ENCODE measurements at regions not wholly inside any gene's neighbourhood (a gene's known extent, or its start where the extent isn't known, plus 50 kb on each side); places are given as distances from the start of the nearest gene placed in this dataset.
"Not testable (repeated sequence)": the region's sequence is repeated elsewhere in the genome, so short reads cannot be mapped to it uniquely, and the experiment has no call there.

DNA sequence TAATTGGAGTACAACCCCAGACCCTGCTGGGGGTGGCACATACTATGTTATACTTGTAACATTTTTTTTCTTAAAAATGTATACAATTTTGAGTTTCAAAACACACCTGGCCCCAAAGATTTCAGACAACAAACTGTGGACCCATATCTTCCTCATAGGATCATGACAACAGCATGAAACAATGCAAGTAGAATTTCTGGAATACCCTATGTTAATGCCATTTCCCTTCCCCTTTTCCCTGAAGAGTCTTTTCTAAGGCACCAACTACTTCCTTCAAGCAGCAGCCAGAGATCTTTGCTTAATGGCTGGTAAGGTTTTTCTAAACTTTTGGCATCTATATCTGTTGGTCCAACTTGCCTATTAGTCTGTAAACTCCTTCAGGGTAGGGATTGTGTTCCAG, 99.9 kb upstream of the SERBP1 start:
- DNase-seq = no peak

DNA sequence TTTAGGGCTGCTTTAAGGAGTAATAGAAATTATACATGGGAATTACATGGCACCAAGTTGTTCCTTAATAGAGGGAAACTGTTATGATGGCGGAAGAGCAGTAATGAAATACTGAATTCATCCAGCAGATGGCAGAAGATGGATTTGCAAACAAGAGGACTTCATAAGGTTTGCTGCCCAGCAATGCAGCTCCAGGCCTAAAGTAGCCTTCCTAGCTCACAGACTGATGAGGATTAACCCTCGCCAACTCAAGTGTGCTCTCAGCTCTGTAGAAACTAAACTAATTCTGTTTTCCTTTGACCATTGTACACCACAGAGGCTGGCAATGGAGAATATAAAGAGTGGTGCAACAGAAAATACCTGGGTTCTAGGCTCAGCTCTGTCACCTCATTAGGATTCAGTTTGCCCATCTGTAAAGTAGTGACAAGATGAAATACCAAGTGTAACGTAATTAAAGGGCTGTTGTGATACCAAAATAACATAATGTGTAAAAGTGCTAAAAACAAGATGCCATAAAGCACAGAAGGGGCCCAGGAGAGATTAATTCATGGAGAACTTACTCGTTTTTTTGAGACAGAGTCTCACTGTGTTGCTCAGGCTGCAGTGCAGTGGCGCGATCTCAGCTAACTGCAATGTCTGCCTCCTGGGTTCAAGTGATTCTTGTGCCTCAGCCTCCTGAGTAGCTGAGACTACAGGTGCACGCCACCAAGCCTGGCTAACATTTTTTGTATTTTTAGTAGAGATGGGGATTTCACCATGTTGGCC, 102.4 kb upstream of the SERBP1 start:
- peak; percentile 35 for DNase-seq

DNA sequence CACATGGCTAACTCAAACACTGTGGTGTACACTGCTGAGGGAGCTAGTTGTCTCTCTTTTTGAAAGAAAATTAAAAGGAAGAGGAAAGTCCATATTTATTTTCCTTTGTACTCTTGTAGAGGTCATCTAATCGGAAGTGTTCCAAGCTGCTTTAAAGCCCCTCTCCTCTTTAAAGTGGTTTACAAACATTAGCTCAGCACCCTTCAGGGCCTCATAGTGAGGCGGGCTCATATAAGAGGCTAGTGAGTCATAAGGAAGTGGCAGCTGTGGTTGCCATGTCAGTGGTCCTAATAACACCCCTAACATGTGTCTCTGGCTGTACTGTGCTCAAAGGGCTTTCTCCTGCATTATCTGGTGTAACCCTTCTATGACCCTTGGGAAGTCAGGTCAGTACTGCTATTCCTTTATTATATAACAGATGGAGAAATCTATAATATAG, 104.4 kb upstream of the SERBP1 start:
- DNase-seq = no peak

DNA sequence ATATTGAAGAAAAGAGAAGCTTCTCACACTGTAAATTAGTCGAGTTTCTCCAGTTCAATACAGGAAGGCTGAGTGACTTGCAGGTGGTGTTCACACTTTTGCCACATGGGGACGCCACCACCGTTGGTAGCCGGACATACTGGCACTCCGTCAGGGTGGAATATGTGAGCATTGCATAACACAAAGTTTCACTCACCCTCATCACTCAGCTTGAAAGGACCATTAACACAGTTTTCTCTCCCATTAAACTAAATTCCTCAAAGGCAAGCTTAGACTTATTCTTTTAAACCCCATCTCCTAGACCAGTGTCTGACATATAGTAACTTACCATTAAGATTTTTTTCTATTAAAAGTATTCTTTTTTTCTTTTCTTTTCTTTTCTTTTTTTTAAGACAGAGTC, 105.3 kb upstream of the SERBP1 start:
- no peak for DNase-seq

DNA sequence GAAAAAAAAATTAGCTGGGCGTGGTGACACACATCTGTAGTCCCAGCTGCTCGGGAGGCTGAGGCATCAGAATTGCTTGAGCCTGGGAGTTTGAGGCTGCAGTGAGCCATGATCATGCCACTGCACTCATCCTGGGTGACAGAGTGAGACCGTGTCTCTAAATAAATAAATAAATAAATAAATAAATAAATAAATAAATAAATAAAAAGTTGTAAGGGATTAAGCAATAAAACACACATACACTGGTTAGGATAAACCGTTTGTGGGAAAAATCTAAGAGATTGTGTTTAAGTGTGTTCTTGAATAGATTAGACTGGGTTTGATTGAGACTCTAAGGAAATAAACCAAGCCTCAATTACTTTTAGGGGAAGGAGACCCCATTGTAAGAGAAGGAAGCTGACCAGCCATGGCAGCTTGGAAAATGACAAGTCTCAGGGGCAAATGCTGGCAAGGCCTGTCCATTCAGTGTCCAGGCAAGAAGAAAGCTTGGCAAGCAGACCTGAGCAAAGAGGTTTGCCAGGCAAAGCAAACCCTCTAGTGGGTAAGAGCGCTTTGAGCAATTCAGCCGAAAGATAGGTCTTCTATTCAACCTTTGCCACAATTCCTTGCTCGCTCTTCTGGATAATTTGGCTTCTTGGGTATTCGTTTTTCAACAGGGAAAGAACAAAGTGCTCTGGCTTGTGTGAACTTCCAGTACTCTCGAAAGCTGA, 106.9 kb upstream of the SERBP1 start:
- DNase-seq = no peak

DNA sequence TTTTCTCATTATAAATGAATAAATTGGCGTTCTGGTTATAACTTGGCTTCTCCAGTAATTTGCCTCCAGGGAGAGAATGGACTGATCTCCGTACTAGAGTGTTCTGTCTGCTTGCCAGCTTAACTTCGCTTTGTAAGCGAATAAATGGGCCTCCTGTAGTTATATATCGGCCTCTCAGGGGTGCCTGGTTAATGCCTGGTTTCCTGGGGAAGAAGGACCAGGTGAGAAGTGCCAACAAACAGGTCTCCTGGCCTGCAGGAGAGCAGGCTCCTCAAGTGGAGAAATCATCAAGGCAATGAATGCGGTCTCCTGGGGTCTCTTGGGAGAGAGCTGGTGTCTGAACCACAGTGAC, 107.4 kb upstream of the SERBP1 start:
- DNase-seq = no peak

DNA sequence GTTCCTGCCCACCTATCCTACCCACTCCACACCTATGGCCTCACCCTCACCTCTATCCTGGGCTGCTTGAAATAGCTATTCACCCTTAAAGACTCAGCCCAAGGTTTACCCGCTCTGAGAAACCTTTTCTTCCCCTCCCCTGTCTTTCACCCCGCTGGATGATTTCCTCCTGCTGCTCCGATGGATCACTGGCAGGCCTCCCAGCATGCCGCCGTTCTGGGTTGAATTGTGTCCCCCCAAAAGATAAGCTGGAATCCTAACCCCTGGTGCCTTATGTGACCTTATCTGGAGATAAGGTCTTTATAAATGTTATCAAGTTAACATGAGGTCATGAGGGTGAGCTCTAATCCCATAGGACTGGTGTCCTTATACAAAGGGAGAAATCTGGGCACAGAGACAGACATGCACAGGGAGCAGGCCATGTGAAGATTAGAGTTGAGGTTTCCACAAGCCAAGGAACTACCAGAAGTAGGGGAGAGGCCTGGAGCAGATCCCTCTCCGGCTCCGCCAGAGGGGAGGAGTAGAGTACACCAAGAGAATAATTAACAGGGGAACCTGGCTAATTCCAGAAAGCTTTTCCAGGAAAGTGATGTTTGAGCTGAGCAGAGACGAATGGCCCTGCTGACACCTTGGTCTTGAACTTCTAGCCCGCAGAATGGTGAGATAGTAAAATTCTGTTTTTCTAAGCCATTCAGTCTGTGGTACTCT, 110.0 kb upstream of the SERBP1 start:
- DNase-seq = no peak

DNA sequence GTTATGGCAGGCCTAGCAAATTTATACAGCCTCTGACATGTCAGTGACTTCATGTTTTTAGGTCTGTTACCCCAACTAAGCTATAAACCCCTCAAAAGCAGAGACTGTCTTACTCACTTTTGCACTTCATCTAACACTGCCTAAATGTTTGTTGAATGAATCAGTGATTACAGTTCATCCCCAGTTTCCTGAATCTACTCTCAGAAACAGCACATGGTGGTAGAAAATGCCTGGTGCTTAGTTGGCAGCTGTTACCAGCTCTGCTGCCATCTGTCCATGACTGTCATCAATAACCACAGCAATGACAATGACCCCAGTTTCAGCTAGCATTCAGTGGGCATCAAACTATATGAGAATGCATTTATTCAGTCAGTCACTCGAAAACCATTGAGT, 110.5 kb upstream of the SERBP1 start:
- DNase-seq = no peak

DNA sequence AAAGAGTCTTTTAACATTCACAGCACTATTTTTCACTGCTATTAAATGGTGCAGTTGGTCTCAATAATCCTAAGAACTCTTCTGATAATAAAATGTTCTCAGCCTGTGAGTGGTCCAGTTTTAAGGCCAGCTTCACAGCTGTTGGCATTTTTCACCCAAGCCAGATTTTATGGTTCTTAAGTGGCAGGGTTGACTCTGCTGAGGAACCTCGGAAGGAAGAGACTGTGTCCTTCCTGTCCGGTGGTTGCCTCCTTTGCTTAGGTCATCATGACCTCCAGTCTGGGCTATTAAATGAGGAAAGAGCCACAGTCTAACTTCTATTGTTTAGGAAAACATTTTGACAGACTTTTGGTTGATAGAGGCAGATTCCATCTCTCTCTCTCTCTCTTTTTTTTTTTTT, 112.5 kb upstream of the SERBP1 start:
- DNase-seq = no peak

DNA sequence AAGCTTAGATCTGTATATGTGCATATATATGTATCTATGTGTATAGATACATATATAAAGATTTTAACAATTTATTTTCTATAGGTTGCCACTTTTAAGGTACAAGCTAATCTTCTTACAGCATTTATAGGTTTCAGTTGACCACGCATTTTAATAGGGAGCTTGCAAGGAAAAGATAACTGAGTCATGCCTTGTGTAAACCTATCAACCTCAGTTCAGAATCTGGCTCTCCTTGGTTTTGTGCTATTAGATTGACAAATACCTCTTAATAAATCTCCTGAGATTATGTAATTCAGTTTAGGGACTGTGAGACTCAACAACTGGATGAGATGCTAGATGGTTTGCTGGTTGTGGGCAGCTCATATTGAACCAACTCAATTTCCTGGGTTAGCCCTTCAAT, 114.7 kb upstream of the SERBP1 start:
- DNase-seq = no peak

DNA sequence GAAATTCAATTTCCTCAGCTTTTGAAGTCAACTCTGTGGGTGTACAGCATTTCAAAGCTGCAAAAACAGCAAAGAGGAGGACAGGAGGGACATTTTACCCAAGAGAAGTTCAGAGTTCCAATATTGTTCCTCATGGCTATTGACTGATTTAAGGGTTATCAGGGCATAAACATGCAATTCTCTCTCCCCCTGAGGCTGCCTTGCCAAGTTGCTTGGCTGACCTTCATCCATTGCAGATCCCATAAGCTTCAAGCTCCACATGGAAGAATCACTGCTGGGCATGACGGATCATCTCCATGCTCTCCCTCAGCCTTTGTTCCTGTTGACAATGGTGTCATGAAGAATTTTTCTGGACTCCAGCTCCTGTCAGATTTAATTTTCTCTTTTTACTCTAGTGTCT, 115.2 kb upstream of the SERBP1 start:
- DNase-seq = no peak

DNA sequence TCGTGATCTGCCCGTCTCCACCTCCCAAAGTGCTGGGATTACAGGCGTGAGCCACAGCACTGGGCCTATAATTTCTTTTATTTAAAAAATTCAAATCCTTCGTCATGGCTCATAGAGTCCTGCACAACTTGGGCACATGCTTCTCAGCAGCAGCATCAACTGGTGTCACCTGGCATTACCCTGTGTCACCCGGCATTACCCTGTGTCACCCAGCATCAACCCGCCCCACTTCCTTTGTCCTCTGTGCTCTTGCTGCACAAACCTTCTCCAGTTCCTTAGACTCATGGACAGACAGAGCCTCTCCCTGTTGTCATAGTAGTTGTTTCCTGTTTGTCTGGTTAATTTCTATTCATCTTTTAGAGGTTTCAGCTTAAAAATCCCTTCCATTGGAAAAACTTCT, 121.2 kb upstream of the SERBP1 start:
- DNase-seq = no peak

DNA sequence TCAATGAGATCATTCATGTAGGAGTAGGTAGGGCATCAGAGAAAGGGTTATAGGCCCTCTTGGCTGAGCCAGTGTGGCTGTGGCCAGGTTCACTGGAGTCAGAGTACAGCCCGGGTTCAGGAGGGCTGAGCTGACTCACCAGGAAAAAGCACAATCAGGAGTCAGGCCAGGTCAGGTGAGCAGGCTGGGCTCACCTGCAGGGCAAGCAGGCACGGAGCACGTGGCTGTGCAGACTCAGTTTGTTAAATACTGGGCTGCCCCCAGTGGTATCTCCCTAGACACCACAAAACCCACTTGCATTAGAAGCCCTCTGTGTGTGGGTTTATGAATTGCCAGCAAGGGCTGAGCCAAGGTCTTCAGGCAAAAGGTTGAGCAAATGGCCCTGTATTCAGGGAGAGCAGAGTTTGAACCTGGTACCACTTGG, 122.1 kb upstream of the SERBP1 start:
- DNase-seq = no peak

DNA sequence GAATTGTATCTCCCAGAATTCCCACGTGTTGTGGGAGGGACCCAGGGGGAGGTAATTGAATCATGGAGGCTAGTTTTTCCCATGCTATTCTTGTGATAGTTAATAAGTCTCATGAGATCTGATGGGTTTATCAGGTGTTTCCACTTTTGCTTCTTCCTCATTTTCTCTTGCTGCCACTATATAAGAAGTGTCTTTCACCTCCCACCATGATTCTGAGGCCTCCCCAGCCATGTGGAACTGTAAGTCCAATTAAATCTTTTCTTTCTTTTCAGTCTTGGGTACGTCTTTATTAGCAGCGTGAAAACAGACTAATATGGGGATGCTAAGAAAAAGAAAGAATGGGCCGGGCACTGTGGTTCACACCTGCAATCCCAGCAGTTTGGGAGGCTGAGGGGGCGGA, 124.0 kb upstream of the SERBP1 start:
- not testable (repeated sequence) for DNase-seq

DNA sequence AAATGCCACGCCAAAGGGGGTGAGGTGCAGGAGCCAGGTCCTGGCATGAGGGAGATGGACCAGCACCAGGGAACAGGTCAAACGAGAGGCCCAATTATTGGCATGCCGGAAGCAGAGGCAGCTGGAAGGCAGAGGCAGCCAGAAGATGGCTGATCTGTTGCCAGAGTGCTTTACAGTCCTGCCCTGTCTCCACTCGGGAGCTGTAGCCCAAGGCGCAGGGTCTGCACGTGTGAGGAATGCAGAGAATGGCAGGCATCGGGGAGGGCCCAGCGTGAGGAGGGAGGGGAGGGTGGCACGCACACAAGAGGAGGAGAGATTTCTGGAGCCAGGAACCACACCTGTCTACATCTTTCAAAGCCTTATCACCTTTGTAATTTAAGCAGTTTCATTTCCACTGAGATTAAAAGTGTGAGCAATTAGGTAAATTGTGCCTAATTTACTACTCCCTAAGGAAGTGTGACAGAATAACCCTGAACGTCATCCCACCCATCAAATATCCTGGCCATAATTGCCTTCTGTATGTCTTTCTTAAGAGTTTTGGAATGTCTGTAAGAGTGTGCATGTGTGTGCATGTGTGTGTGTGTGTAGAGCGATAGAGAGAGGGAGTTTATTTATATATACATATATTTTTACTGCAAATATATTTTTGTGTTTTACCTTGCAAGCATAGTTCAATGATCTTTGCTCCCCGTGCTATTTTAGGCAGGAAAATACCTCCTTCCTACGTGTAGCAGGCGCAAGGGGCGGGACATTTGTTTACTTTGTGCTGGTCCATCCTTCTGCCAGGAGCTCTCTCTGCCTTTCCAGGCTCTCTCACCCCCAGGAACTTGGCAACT, 125.5 kb upstream of the SERBP1 start:
- no peak for DNase-seq

DNA sequence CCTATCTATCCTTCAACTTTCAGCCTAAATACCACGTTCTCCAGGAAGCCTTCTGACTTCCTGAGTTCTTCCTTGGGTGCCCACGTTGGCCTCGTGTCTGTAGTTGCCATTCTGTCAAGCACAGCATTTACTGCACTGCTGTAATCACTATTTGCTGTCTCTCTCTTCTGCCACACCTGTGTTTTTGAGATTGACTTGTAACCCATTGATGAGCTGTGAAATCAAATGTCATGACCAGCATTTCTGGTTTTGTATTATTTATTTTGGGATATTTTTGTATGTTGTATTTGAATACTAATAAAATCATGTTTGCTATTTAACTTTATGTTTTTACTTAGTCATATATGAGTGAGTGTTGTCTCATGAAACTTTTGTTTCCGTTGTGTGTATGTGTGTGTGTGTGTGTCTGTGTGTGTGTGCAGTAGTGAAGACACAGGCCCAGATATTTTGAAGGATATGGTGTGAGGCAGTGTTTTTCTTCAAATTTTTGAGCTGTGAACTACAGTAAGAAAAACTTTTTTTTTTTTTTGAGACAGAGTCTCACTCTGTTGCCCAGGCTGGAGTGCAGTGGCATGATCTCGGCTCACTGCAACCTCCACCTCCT, 126.2 kb upstream of the SERBP1 start:
- no peak for DNase-seq

DNA sequence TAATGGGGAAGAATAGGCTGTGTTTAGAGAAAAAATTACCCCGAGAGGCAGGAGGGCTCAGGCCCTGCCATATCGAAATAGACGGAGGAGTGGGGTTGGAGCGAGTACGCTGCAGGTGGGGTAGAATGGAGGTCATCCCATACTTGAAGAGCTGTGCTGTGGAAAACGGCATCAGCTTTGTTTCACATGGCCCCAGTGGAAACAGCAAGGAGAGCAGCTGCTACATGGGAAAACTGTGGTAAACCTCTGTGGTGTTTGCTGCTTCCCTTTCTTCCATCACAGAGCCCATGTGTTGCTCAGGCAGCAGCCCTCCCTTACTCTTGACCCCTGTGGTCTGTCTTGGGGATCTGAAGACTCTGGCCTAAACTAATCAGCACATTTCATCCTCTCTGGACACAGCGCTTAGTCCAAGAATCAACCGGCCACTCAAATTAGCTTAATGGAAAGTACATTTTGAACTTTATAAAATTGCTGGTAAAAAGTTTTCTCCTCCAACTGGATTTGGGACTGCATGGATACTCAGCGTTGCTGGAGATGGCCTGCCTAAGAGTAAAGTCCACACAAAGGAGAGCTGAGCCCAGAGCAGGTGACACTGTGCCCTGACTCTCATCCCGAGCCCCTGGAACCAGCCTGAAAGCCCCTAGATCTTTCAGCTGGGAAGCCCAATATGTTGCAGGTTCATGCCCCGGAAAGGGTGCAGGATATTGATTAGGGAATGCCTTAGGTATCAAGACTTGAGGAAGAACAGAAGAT, 127.1 kb upstream of the GADD45A start:
- no peak for DNase-seq

DNA sequence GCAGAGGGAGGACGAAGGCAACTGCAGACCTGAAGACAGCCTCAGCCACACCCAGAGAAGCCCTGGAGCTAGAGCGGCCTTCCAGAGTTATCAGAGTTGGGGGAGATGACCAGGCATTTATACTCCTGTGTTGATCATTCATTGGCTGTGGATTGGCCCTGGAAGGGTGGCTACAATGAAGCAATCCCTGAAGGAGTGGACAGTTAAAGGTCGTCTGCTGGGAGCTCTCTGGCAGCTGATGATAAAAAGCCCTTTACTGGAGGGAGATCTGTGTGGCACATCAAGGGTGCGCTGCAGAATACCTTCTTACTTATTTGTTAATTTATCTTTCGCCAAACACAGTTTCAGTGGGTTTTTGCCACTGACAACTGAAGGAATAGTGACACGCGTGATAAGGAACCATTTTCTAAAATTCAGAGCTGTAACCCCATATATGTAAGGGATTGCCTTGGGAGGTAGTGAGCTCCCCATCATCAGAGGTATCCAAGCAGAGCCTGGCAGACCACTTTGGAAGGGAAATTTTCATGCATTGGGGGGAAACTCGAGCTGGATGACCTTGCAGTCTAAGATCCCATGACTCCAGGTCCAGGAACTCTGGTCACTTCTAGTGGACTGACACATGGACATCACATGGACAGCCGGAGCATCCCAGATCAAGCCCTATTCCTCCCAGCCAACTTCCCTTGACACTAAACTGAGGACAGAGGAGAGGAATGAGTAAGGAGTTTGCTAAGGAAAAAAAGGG, 126.4 kb upstream of the GADD45A start:
- DNase-seq = no peak

DNA sequence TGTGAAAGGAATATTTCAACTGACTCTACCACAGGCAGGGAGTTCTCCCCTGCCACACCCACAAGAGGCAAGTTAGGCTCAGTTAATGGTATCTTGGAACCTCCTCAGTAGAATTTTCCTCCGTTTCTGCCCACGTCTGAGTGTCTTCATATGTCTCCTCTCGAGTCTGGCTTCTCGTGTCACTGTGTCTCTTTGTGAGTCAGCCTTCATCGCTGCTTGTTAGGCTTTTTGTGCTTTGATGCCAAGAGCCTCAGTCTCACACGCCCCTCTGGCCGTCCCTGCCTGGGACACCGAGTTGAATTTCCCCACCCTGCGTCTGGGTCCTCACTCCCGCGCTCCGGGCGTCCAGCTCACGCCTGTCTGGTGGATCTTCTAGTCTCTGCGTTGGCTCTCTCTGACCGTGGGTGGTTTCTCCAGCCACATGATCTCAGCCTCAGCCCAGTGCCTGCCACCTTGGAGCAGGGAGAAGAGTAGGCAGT, 125.7 kb upstream of the GADD45A start:
- DNase-seq = no peak

DNA sequence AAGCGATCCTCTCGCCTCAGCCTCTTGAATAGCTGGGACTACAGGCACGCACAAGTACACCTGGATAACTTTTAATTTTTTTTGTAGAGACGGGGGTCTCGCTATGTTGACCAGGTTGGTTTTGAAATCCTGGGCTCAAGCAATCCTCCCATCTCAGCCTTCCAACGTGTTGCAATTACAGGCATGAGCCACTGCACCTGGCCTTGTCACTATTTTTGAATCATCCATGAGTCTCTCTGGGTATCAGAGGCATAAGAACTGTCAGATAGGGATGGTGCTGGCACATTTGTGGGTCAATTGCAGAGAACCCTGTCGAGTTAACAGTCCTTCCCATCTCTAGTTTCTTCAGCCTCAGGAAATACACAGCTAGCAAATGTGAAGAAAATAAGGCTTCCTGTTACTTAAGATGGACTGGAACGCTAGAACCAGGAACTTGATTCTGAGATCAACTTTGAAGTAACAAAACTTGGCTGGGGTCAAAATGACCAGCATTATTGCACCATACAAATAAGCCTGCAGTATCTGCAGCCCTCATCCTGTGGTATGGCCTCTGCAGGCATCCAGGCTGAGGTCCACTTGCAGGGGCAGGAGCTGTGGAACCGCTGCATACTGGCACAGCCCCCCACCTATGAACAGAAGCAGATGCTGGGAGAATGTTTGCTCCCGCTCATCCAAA, 124.3 kb upstream of the GADD45A start:
- DNase-seq = no peak

All from right kidney (tissue), 1 donor.